ENCODE measurements at regions not wholly inside any gene's neighbourhood (a gene's known extent, or its start where the extent isn't known, plus 50 kb on each side); places are given as distances from the start of the nearest gene placed in this dataset.

GRCh38 chr2:13019781-13020180, 303.0 kb downstream of the TRIB2 start:
- DNase-seq: no peak

GRCh38 chr2:13020469-13020868, 303.7 kb downstream of the TRIB2 start:
- DNase-seq: no peak

- no peak for DNase-seq
These were observed 304.8 kb downstream of the TRIB2 start for GRCh38 chr2:13021470-13021957.

GRCh38 chr2:13030606-13031005, 313.9 kb downstream of the TRIB2 start:
- DNase-seq: no peak

DNA sequence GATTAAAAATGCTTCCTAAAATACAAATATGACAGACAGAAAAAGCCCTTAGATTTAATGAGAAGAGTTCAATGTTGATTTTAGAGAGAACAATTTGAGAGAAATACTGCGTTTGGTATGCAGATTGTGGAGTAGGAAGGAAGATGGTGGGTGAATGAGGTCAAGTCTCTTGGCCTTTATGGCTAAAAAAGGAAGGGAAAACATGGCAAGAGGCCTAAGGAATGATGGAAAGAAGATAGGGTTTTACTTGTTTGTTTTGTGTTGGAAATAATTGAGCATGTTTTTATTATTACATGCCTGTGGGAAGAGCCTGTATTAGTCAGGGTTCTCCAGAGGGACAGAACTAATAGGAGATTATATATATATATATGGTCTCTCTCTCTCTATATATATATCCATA, 318.1 kb downstream of the TRIB2 start:
- no peak for DNase-seq

GRCh38 chr2:13035866-13036265, 319.1 kb downstream of the TRIB2 start:
- no peak for DNase-seq

- no peak for DNase-seq
These were observed 323.3 kb downstream of the TRIB2 start for GRCh38 chr2:13040043-13040442.

DNA sequence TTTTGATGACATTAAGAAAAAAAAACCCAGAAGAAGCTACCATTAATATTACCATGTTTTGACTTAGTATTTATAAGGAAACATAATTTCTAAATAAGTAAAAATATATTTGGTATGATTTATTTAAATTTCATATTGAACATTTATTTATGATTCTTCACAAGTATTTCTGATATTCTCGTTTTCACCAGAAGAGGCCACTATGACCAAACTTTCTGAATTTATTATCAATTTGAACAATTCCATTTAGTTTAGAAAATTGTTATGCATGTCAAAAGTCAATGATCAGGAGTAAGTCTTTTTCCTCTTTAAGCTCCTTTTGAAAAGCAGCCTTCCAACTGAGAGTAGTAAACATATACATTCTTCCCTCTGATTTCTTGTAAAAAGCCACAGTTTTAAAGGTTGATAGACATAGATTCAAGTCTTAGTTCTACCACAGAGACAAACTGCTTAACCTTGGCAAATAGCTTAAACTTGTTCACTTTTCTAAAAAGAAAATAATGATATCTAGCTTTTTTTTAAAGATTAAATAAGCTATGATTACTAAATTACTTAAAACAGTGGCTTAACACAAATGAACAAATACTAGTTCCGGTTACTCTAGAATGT, 329.9 kb downstream of the TRIB2 start:
- no peak for DNase-seq

DNA sequence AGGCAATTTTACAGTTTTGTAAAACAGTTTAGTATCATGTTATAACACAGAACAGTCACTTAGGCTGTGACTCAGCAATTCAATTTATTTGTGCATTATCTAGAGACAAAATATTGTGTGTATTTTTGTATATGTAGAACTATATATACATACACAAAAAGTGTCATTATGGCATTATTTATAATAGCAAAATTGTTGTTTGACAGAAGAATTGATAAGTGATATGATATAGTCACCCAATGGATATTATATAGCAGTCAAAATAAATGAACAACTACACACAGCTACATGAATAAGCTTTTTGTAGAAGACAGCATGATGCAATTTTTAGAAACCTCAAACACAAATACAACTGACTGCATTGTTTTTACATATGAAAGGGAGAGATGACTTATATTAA, 334.0 kb downstream of the TRIB2 start:
- no peak for DNase-seq

DNA sequence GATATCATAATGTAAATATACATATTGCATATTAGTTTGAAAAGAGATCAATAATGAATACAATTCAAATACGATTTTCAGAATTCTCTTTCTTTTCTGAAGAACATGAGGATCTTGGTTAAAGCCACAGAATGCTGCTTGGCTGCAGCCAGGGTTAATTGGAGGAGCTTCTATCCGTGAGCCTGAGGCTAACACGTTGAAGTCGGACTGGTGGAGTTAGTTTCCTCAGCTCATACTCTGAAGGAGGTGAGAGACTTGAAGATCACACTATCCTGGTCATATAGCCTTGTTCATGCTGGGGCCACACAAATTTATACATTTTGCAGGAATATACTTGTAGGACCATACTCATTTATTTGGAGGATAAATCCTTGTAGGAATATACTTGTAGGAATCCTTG, 335.8 kb downstream of the TRIB2 start:
- no peak for DNase-seq

GRCh38 chr2:13056259-13056843, 339.6 kb downstream of the TRIB2 start:
- peak; percentile 9 for DNase-seq

DNA sequence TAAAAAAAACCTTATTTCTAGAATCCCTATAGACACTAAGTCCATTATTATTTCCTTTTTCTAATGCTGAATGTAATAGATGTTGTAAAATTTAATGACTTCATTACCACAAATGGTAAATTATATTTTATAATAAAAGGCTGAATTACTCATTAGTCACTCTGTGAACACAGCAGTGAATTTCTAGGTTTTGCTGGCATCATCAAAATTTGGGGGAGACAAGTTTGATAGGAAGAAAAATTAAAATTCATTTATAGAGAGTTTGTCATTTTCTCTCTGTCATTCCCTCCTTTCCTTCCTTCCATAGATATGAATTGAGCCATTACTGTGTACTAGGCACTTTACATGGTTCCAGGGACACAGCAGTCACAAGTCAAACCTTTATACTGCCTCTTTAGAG, 340.9 kb downstream of the TRIB2 start:
- DNase-seq: no peak

DNA sequence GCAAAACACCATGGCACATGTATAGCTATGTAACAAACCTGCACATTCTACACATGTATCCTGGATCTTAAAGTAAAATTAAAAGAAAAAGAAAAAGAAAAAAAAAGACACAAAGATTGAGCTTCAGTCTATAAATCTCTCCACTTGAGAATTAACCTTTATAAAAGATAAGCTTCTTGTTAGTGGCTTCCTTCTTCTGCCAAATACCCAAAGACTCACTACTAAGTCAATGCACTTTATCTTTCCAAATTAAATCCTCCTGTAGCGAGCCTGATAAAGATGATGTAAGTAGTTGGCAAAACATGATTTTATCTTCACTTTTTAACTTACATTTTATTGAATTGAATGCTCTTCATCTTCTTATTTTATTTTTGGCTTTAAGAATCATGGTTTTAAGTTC, 349.9 kb downstream of the TRIB2 start:
- DNase-seq: no peak

- no peak for DNase-seq
These were observed 350.8 kb downstream of the TRIB2 start for GRCh38 chr2:13067508-13067907.

DNA sequence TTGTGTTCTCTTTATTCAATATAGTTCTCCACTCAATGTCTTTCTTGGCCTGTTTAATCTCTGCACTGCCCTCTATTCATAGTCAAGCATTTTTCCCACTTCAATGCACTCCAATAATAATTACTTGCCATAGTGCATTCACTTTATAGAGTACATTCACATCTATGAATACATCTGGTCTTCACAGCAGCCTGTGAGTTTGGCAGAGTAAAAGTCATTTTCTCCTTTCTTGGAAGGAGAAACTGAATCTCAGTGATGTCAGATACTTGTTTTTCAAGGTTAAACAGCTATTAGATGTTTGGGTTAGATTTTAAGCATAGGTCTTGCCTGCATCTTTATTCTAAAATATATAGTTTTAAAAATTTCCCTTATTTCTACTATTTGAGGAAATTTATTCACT, 373.2 kb downstream of the TRIB2 start:
- DNase-seq: no peak

- DNase-seq: no peak
These were observed 374.7 kb downstream of the TRIB2 start for GRCh38 chr2:13091455-13091854.

- DNase-seq: no peak
These were observed 375.2 kb downstream of the TRIB2 start for GRCh38 chr2:13091861-13092378.

GRCh38 chr2:13093416-13093991, 376.8 kb downstream of the TRIB2 start:
- no peak for DNase-seq

DNA sequence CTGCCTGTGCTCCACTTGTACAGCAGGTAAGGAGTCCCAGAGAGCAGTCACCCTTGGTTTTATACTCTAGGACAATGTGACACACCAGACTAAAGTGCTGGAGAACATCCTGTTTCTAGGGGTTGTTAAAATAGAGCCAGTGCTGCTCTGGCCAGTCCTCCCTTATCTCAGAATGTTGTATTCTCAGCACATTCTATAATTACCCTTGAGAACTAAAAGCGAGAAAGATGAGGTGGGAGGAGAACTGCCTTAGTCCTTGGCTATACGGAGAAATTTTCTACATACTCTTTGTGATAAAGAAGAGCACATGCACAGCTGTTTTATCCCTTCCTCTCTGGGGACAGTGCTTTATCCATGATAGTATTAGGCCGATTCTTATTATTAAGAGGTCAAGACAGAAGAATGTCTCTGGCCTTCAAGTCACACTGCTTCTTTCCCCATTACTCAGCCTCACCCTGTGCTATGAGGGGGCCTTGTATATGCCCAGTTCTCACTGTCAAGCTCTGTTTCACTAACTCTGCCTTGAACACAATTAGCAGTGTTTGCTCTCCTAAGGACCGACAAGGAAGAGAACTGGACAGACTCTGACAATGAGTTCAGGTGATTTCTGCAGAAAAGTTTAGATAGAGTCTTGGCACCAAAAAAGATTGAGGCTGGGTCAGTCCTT, 385.8 kb downstream of the TRIB2 start:
- DNase-seq: no peak

DNA sequence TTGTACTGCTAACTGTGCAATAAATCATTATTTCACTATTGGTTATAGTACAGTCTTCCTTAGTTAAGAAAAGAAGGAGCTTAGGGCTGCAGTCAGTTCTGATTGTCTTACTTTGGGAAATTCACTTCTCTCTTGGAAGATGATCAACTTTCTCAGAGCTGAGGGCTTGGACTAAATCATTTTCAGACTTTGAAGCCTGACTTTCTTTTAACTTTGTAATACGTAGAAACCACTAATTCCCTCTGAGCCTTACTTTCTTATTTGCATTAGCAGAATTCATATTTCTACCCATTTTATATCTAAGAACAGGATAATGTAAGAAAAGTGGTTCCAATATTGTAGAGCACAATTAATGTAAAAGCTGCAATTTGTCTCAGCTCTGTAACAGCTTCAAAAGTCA, 386.4 kb downstream of the TRIB2 start:
- no peak for DNase-seq

DNA sequence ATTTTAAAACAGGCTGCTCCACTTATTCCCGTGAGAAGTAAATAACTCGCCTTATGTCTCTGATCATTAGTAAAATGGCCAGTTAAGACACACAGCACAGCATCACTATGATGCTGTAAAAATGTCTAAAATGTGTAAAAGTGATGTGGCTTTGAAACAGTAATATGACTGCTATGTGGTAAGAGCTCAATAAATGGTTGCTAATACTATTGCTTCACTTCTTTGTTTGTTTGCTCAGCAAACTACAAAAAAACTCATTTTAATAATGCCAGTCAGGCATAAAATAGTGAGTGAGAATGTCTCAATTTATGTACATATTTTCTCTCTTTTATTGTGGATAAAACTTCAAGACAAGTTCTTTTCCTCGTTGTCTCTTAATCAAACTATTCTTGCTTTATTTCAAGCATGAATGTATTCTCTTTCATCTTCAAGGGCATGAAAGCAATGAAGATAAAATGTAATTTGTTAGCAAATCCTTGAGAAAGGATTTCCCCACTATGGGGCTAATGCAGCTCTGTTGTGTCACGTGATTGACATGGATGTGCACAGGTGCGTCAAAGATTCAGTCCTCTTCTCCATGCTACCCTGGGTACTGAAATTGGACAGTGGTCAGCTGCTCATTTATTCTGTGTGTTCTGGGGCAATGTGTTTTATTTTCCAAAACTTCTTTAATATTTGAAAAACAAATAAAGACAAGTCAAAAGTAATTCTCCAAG, 387.2 kb downstream of the TRIB2 start:
- DNase-seq: no peak

DNA sequence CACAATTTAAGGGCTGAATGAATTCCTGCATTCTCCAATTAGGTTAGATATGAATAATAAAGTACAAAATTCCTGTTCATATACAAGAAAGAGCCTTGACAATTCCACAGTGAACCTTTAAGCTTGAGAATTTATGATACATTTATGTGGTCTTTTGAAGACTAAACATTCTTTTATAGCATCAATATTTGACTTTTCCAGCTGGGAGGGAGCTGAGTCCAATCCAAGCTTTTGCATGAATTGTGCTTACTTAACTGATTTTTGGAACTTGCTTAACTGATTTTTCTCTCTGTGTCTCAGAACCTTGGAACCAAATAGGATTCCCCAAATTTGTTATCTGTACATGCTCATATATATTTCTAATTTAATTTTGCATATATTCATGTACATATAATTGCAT, 388.0 kb downstream of the TRIB2 start:
- DNase-seq: no peak

DNA sequence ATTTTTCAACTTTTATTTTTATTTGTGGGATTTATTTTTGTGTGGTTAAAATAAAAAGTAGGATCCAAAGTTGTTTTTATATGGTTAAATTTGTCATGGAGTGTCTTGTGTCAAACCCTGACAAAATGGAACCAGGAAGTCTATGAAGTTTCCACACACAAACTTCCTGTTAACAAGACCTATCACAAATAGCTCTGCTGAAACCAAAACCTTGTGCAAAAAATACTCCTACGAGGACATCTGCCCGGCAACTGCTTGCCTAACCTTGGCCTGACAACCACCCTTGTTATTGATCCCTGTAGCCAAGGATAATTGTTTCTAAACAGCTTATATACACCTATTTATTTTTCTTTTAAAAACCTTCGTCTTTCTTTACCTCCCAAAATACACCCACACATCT, 389.6 kb downstream of the TRIB2 start:
- DNase-seq: no peak
